ENCODE measurements at regions not wholly inside any gene's neighbourhood (a gene's known extent, or its start where the extent isn't known, plus 50 kb on each side); places are given as distances from the start of the nearest gene placed in this dataset.
"Not testable (repeated sequence)": the region's sequence is repeated elsewhere in the genome, so short reads cannot be mapped to it uniquely, and the experiment has no call there.

GRCh38 chr1:78301141-78301540 is 189.6 kb upstream of the PTGFR start:
- peaks cover 0 to 14% (median 0%) of the 10 kb centered on the region in 3 donors for H3K4me1 ChIP-seq
- TF ChIP-seq CTCF (IDR thresholded peaks at IDR 0.05) (no peak), POLR2A (IDR thresholded peaks at IDR 0.05) (no peak)
- no peak overlapping the region for H3K4me3 ChIP-seq
- intact Hi-C loops (cut with DNase I) = no loop called here
- WGBS, 2 donors = 87 to 94% methylated on average over 5 of the region's 5 CpGs
- H3K27ac ChIP-seq = no peak overlapping the region
- DNase-seq = no peak
- H3K27me3 ChIP-seq = peaks cover 0 to 5% (median 0%) of the 10 kb centered on the region in 4 donors
- H3K36me3 ChIP-seq = no peaks in the 10 kb centered on the region
- H3K9me3 ChIP-seq = no peaks in the 10 kb centered on the region

GRCh38 chr1:78303620-78304019 is 187.2 kb upstream of the PTGFR start:
- TF ChIP-seq CTCF (IDR thresholded peaks at IDR 0.05) (no peak), POLR2A (IDR thresholded peaks at IDR 0.05) (no peak)
- Histone ChIP-seq H3K4me1 (peaks cover 0 to 14% (median 0%) of the 10 kb centered on the region in 3 donors), H3K27me3 (peaks cover 0 to 14% (median 0%) of the 10 kb centered on the region in 4 donors), H3K9me3 (no peaks in the 10 kb centered on the region), H3K4me3 (no peak overlapping the region), H3K36me3 (no peaks in the 10 kb centered on the region), H3K27ac (peak overlapping the region in 1 of 4 donors; percentile 21)
- no peak for DNase-seq
- intact Hi-C loops (cut with DNase I) = no loop called here
- WGBS, 2 donors = 17 to 21% methylated on average over 2 of the region's 2 CpGs

- Histone ChIP-seq H3K9me3 (no peaks in the 10 kb centered on the region), H3K27ac (no peak overlapping the region), H3K4me1 (peaks cover 0 to 14% (median 0%) of the 10 kb centered on the region in 3 donors), H3K4me3 (no peak overlapping the region), H3K36me3 (no peaks in the 10 kb centered on the region), H3K27me3 (peaks cover 0 to 14% (median 0%) of the 10 kb centered on the region in 4 donors)
- DNase-seq = no peak
- 37 to 40% methylated on average over 1 of the region's 1 CpG for WGBS, 2 donors
- intact Hi-C loops (cut with DNase I) = no loop called here
- TF ChIP-seq CTCF (IDR thresholded peaks at IDR 0.05) (no peak), POLR2A (IDR thresholded peaks at IDR 0.05) (no peak)
Observed at GRCh38 chr1:78304341-78304740, 186.4 kb upstream of the PTGFR start.

- H3K36me3 ChIP-seq = no peaks in the 10 kb centered on the region
- peaks cover 0 to 14% (median 0%) of the 10 kb centered on the region in 3 donors for H3K4me1 ChIP-seq
- no peak overlapping the region for H3K27ac ChIP-seq
- H3K27me3 ChIP-seq = peaks cover 0 to 14% (median 0%) of the 10 kb centered on the region in 4 donors
- intact Hi-C loops (cut with DNase I) = no loop called here
- no peak overlapping the region for H3K4me3 ChIP-seq
- TF ChIP-seq CTCF (IDR thresholded peaks at IDR 0.05) (no peak), POLR2A (IDR thresholded peaks at IDR 0.05) (no peak)
- DNase-seq = no peak
- 30 to 33% methylated on average over 1 of the region's 1 CpG for WGBS, 2 donors
- H3K9me3 ChIP-seq = no peaks in the 10 kb centered on the region
Observed at GRCh38 chr1:78304761-78305160, 186.0 kb upstream of the PTGFR start.

- WGBS, 2 donors = 58 to 82% methylated on average over 4 to 8 of the region's 11 CpGs
- H3K36me3 ChIP-seq; H3K4me1 ChIP-seq; H3K27ac ChIP-seq; DNase-seq; H3K9me3 ChIP-seq; intact Hi-C loops (cut with DNase I); H3K4me3 ChIP-seq: not testable (repeated sequence)
- peaks cover 0 to 15% (median 0%) of the 10 kb centered on the region in 4 donors for H3K27me3 ChIP-seq
Observed at GRCh38 chr1:78310261-78310660, 180.5 kb upstream of the PTGFR start.

GRCh38 chr1:78318011-78318410 is 172.8 kb upstream of the PTGFR start:
- DNase-seq = no peak
- Histone ChIP-seq H3K27ac (no peak overlapping the region), H3K27me3 (peaks cover 0 to 6% (median 0%) of the 10 kb centered on the region in 4 donors), H3K4me1 (no peaks in the 10 kb centered on the region), H3K9me3 (no peaks in the 10 kb centered on the region), H3K36me3 (no peaks in the 10 kb centered on the region), H3K4me3 (no peak overlapping the region)
- no peak for TF ChIP-seq POLR2A (IDR thresholded peaks at IDR 0.05)
- TF ChIP-seq CTCF (IDR thresholded peaks at IDR 0.05) = no peak
- intact Hi-C loops (cut with DNase I) = no loop called here
- WGBS, 2 donors = 61 to 63% methylated on average over 2 of the region's 2 CpGs

Data from esophagus squamous epithelium (tissue), 5 donors.